GM21825 (cell line): ENCODE measurements at regions not wholly inside any gene's neighbourhood (a gene's known extent, or its start where the extent isn't known, plus 50 kb on each side); places are given as distances from the start of the nearest gene placed in this dataset.

ENCODE experiments used
- ATAC-seq: cut with Tn5 transposase; IDR thresholded peaks from one replicate; pipeline ENCODE4 v1.9.1; 2021; ENCODE audit warnings: mild to moderate bottlenecking, moderate library complexity; ENCODE audit not compliant: unreplicated experiment

- no peak for ATAC-seq
These were observed 161.7 kb upstream of the RTL1 start for GRCh38 chr14:101065246-101065645.

GRCh38 chr14:101065696-101066694 is 162.5 kb upstream of the RTL1 start:
- no peak for ATAC-seq

- ATAC-seq, result no peak
These were observed 163.4 kb upstream of the RTL1 start for GRCh38 chr14:101066826-101067510.

GRCh38 chr14:101068313-101069227 is 165.0 kb upstream of the RTL1 start:
- ATAC-seq, result no peak

- ATAC-seq, result no peak
These were observed 165.7 kb upstream of the RTL1 start for GRCh38 chr14:101069228-101069549.

- ATAC-seq, result no peak
These were observed 166.3 kb upstream of the RTL1 start for GRCh38 chr14:101069666-101070362.

- no peak for ATAC-seq
These were observed 167.3 kb upstream of the RTL1 start for GRCh38 chr14:101070540-101071492.

GRCh38 chr14:101071493-101071906 is 168.0 kb upstream of the RTL1 start:
- ATAC-seq, result no peak

- no peak for ATAC-seq
These were observed 168.5 kb upstream of the RTL1 start for GRCh38 chr14:101072070-101072469.

- ATAC-seq, result no peak
These were observed 169.0 kb upstream of the RTL1 start for GRCh38 chr14:101072531-101072930.

GRCh38 chr14:101072945-101073597 is 169.5 kb upstream of the RTL1 start:
- ATAC-seq, result peak; percentile 81

- ATAC-seq, result no peak
These were observed 170.1 kb upstream of the RTL1 start for GRCh38 chr14:101073598-101073965.

GRCh38 chr14:101074196-101075024 is 170.9 kb upstream of the RTL1 start:
- ATAC-seq, result no peak

- peak; percentile 55 for ATAC-seq
These were observed 171.7 kb upstream of the RTL1 start for GRCh38 chr14:101075025-101075800.

GRCh38 chr14:101075801-101076413 is 172.4 kb upstream of the RTL1 start:
- no peak for ATAC-seq

GRCh38 chr14:101076451-101077198 is 173.1 kb upstream of the RTL1 start:
- no peak for ATAC-seq
